ENCODE measurements at regions not wholly inside any gene's neighbourhood (a gene's known extent, or its start where the extent isn't known, plus 50 kb on each side); places are given as distances from the start of the nearest gene placed in this dataset.

DNA sequence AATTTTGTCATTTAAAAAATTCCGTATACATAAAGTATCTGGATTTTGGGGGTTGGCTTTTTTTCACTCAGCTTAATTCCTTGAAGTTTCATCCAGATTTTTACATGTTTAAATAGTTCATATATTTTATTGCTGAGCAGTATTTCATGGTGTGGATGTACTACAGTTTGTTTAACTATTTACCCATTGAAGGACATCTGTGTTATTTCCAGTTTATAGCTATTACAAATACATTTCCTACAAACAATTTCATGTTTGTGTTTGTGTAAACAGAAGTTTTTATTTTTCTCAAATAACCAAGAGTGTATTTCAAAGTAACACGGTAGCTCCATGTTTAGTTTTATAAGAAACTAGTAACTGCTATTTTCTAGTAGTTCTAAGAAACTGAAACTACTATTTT lies 299.7 kb upstream of the ANO3 start:
- DNase-seq = no peak
- TF ChIP-seq, protein P1, sequence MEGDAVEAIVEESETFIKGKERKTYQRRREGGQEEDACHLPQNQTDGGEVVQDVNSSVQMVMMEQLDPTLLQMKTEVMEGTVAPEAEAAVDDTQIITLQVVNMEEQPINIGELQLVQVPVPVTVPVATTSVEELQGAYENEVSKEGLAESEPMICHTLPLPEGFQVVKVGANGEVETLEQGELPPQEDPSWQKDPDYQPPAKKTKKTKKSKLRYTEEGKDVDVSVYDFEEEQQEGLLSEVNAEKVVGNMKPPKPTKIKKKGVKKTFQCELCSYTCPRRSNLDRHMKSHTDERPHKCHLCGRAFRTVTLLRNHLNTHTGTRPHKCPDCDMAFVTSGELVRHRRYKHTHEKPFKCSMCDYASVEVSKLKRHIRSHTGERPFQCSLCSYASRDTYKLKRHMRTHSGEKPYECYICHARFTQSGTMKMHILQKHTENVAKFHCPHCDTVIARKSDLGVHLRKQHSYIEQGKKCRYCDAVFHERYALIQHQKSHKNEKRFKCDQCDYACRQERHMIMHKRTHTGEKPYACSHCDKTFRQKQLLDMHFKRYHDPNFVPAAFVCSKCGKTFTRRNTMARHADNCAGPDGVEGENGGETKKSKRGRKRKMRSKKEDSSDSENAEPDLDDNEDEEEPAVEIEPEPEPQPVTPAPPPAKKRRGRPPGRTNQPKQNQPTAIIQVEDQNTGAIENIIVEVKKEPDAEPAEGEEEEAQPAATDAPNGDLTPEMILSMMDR (IDR thresholded peaks at IDR 0.05) = no peak
- TF ChIP-seq POLR2A (IDR thresholded peaks at IDR 0.05) = no peak
- Histone ChIP-seq H3K4me1 (no peaks in the 10 kb centered on the region), H3K36me3 (no peaks in the 10 kb centered on the region), H3K9me3 (no peaks in the 10 kb centered on the region), H3K27ac (no peak overlapping the region), H3K4me3 (no peak overlapping the region), H3K27me3 (no peaks in the 10 kb centered on the region)
- intact Hi-C loops (cut with DNase I; ENCODE audit: low total_unique reads) = no loop called here

DNA sequence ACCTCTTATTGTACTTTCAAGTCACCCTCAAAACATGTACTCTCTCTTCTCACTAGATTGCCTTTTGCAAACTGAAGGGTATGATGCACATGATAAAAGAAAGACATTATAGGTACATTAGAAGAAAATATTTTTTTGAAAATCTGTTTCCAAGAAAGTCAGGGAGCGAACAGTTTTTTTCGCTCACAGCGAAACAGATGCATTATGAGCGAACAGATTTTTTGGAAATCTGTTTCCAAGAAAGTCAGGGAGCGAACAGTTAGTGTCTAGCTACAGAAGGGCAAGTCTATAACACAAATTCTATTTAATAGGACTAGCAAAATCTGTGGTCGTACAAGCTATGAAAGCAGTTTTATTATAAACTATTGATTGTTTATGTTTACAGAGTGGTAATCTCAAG lies 296.2 kb upstream of the ANO3 start:
- no peaks in the 10 kb centered on the region for H3K36me3 ChIP-seq
- TF ChIP-seq, protein P1 (IDR thresholded peaks at IDR 0.05) = no peak
- no peak for TF ChIP-seq POLR2A (IDR thresholded peaks at IDR 0.05)
- intact Hi-C loops (cut with DNase I; ENCODE audit: low total_unique reads) = no loop called here
- no peak overlapping the region for H3K4me3 ChIP-seq
- no peaks in the 10 kb centered on the region for H3K9me3 ChIP-seq
- no peak for DNase-seq
- H3K27me3 ChIP-seq = no peaks in the 10 kb centered on the region
- H3K27ac ChIP-seq = no peak overlapping the region
- no peaks in the 10 kb centered on the region for H3K4me1 ChIP-seq

DNA sequence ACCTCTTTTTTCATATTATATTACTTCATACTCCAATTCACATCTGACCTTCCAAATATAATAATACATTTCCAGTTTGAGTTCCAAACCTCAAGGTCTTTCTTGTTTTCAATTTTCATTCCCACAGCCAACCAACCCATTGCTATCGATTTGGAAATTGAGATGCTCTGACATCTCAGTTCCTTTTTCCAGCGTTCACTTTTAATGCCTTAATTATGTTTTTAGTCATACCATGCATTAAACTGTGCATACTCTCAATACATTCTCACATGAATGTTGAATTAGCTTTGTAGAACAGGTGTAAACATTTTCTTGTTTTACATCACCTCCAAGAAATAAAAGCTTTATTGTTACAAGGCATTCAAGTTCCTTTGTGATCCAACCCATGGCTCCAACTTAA lies 294.2 kb upstream of the ANO3 start:
- H3K9me3 ChIP-seq = no peaks in the 10 kb centered on the region

DNA sequence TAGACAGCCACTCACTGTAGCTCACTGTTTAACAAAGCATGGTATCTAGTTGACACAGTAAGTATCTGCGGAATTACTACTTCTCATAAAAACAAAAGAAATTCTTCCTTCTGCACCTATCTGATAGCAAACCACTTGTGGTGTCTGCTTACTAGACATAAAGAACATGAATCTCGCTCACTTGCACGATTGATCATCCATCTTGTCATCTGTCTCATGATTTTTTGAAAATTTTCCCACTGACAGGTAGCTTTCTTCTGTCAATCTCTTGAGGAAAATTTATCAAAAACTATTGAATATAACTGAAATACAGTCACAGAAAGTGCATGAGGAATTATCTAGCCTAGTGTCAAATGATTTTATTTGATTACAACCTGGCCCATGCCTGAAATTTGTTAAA lies 291.6 kb upstream of the ANO3 start:
- intact Hi-C loops (cut with DNase I; ENCODE audit: low total_unique reads) = no loop called here
- Histone ChIP-seq H3K4me3 (no peak overlapping the region), H3K27me3 (no peaks in the 10 kb centered on the region), H3K36me3 (no peaks in the 10 kb centered on the region), H3K9me3 (no peaks in the 10 kb centered on the region), H3K4me1 (no peaks in the 10 kb centered on the region), H3K27ac (no peak overlapping the region)
- no peak for DNase-seq
- TF ChIP-seq POLR2A (IDR thresholded peaks at IDR 0.05) = no peak
- TF ChIP-seq, protein P1 (IDR thresholded peaks at IDR 0.05) = no peak

More for the DNA sequence above, 294.2 kb upstream of the ANO3 start:
- Histone ChIP-seq H3K27ac (no peak overlapping the region), H3K27me3 (no peaks in the 10 kb centered on the region), H3K36me3 (no peaks in the 10 kb centered on the region), H3K4me3 (no peak overlapping the region), H3K4me1 (no peaks in the 10 kb centered on the region)
- intact Hi-C loops (cut with DNase I; ENCODE audit: low total_unique reads) = no loop called here
- TF ChIP-seq POLR2A (IDR thresholded peaks at IDR 0.05) = no peak
- TF ChIP-seq, protein P1 (IDR thresholded peaks at IDR 0.05) = no peak
- DNase-seq = no peak

DNA sequence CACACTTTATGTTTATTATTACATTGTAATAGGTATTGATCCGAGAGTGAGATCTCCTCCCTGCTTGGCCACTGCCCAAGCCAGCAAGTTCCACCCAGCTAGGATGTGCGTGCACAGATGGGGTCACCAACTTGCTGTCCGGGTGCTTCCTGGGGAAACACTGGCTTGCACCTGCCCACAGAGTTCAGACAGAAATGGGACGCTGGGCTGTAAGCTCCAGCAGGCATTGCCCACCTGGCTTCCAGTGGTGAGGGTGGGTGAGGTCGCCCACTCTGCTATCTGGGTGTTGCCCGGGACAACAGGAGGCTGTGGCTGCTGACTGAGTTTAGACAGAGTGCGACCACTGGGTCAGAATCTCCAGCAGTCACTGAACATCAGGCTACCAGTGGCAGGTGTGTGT lies 289.8 kb upstream of the ANO3 start:
- intact Hi-C loops (cut with DNase I; ENCODE audit: low total_unique reads) = no loop called here
- no peak overlapping the region for H3K27ac ChIP-seq

More for the DNA sequence above, 289.8 kb upstream of the ANO3 start:
- no peak for TF ChIP-seq POLR2A (IDR thresholded peaks at IDR 0.05)
- TF ChIP-seq, protein P1 (IDR thresholded peaks at IDR 0.05) = no peak
- H3K9me3 ChIP-seq = no peaks in the 10 kb centered on the region
- no peak for DNase-seq
- H3K27me3 ChIP-seq = no peaks in the 10 kb centered on the region
- H3K4me3 ChIP-seq = no peak overlapping the region
- no peaks in the 10 kb centered on the region for H3K36me3 ChIP-seq
- H3K4me1 ChIP-seq = no peaks in the 10 kb centered on the region
